Endothelial cell of umbilical vein (primary cell): ENCODE measurements at regions not wholly inside any gene's neighbourhood (a gene's known extent, or its start where the extent isn't known, plus 50 kb on each side); places are given as distances from the start of the nearest gene placed in this dataset.

ENCODE experiments used
- BruUV-seq: library from RNA; stranded (reverse); fragments of 400-500 nt; replicated peaks from 2 replicates; lab custom pipeline; 2021; lab: Mats Ljungman, UMichigan
- CTCF ChIA-PET: fragments of 300-600, 350-600 bp; sonication (Branson Sonifier 250); formaldehyde crosslinking; loops from one replicate; lab custom pipeline; 2021; ENCODE audit warnings: antibody characterized with exemption, inconsistent platforms; lab: Charles Lee
- POLR2A ChIA-PET: fragments of 300-600, 350-600 bp; sonication (Branson Sonifier 250); formaldehyde crosslinking; loops from one replicate; lab custom pipeline; 2021; ENCODE audit warnings: antibody characterized with exemption, inconsistent platforms; lab: Charles Lee
- DNase-seq: peaks from one replicate; pipeline ENCODE4 v3.0.0-alpha.2; 2011; ENCODE audit warnings: low read depth, low spot score
- FAIRE-seq: peaks from 2 replicates; lab custom pipeline; 2011; peaks lifted over from hg19 to GRCh38; lab: Jason Lieb, UNC
- H2AFZ ChIP-seq: 2 replicates; pipeline ENCODE4 v1.6.0; 2012; ENCODE audit warnings: low read depth, low read length, control low read depth, inconsistent platforms
- H3K27ac ChIP-seq: 2 replicates; pipeline ENCODE4 v1.5.1; 2011; ENCODE audit warnings: low read depth, mild to moderate bottlenecking, control low read depth, low read length, moderate library complexity; ENCODE audit not compliant: insufficient read depth
- H3K27me3 ChIP-seq, 2 experiments: 2 replicates each; pipeline versions ENCODE4 v1.6.0 to v1.6.1; 2011; ENCODE audit warnings: low read length in 2 of 2, mixed read lengths in 1 of 2; ENCODE audit not compliant: control insufficient read depth in 2 of 2, insufficient read depth in 2 of 2
- H3K36me3 ChIP-seq, 2 experiments: 2 replicates in 1 of 2; 3 replicates in 1 of 2; pipeline ENCODE4 v1.5.1; 2011; ENCODE audit warnings: low read length in 2 of 2, mild to moderate bottlenecking in 1 of 2, moderate library complexity in 1 of 2; ENCODE audit not compliant: control insufficient read depth in 2 of 2, insufficient read depth in 2 of 2; ENCODE audit errors: extremely low read depth in 1 of 2
- H3K4me1 ChIP-seq: 3 replicates; pipeline ENCODE4 v1.5.1; 2011; ENCODE audit warnings: mild to moderate bottlenecking, low read length; ENCODE audit not compliant: control insufficient read depth, insufficient read depth; ENCODE audit errors: extremely low read depth
- H3K4me2 ChIP-seq: 2 replicates; pipeline ENCODE4 v1.6.1; 2011; ENCODE audit warnings: low read length, control low read depth, mixed read lengths; ENCODE audit not compliant: insufficient read depth
- H3K4me3 ChIP-seq, 3 experiments: fragments of 200-600 bp in 1 of 3; sonication (generic), shearing (Covaris generic) in 1 of 3; replicated peaks in 1 of 3; 2 replicates each; pipeline ENCODE4 v1.5.1; 2011 to 2016; ENCODE audit warnings: control low read depth in 3 of 3, low read length in 3 of 3, mild to moderate bottlenecking in 2 of 3, inconsistent platforms in 1 of 3, low read depth in 1 of 3, moderate library complexity in 1 of 3; ENCODE audit not compliant: insufficient read depth in 1 of 3
- H3K79me2 ChIP-seq: 2 replicates; pipeline ENCODE4 v1.6.0; 2012; ENCODE audit warnings: low read length, inconsistent platforms; ENCODE audit not compliant: control insufficient read depth, insufficient read depth
- H3K9ac ChIP-seq: replicated peaks from 2 replicates; pipeline ENCODE3; 2011; ENCODE audit warnings: low read length, control low read depth; ENCODE audit not compliant: insufficient read depth; ENCODE audit errors: extremely low read depth
- H3K9me1 ChIP-seq: replicated peaks from 3 replicates; pipeline ENCODE4 v1.6.0; 2011; ENCODE audit warnings: mild to moderate bottlenecking, low read length; ENCODE audit not compliant: control insufficient read depth, insufficient read depth; ENCODE audit errors: extremely low read depth
- H3K9me3 ChIP-seq: replicated peaks from 2 replicates; pipeline ENCODE4 v1.5.1; 2012; ENCODE audit warnings: low read length, inconsistent platforms; ENCODE audit not compliant: control insufficient read depth, insufficient read depth
- H4K20me1 ChIP-seq: replicated peaks from 2 replicates; pipeline ENCODE3; 2011; ENCODE audit warnings: mild to moderate bottlenecking, low read length; ENCODE audit not compliant: control insufficient read depth, insufficient read depth; ENCODE audit errors: extremely low read depth
- EZH2 ChIP-seq: IDR thresholded peaks from 2 replicates; pipeline ENCODE4 v1.6.1; 2012; ENCODE audit warnings: borderline replicate concordance, low read depth, mild to moderate bottlenecking, moderate library complexity, low read length, inconsistent platforms; ENCODE audit not compliant: severe bottlenecking
- FOS ChIP-seq: IDR thresholded peaks from 2 replicates; pipeline ENCODE4 v1.6.1; 2011; ENCODE audit warnings: mild to moderate bottlenecking, low read length, moderate library complexity, borderline replicate concordance; ENCODE audit not compliant: insufficient read depth
- GATA2 ChIP-seq: IDR thresholded peaks from 2 replicates; pipeline ENCODE4 v1.7.0; 2011; ENCODE audit warnings: low read depth, mild to moderate bottlenecking, moderate library complexity, mixed read lengths, low read length; ENCODE audit not compliant: insufficient read length, insufficient read depth
- JUN ChIP-seq: IDR thresholded peaks from 2 replicates; pipeline ENCODE4 v1.6.1; 2011; ENCODE audit warnings: borderline replicate concordance, low read depth; ENCODE audit not compliant: insufficient read length, insufficient read depth
- MYC ChIP-seq: IDR thresholded peaks from one replicate; pipeline ENCODE4 v1.6.1; 2011; ENCODE audit warnings: mild to moderate bottlenecking, low read depth, low read length
- POLR2A ChIP-seq: IDR thresholded peaks from 2 replicates; pipeline ENCODE4 v1.6.1; 2012; ENCODE audit warnings: low read depth, mild to moderate bottlenecking, control low read depth, low read length
- POLR2AphosphoS5 ChIP-seq: IDR thresholded peaks from 2 replicates; pipeline ENCODE4 v1.6.1; 2012; ENCODE audit warnings: low read depth, mild to moderate bottlenecking, control low read depth, low read length, moderate library complexity; ENCODE audit not compliant: insufficient read depth
- dilution Hi-C: fragments of 300-500 bp; cut with MboI; formaldehyde crosslinking; loops from one replicate; pipeline ENCODE4 v1.15.0; 2019; ENCODE audit warnings: low sequenced_read_pairs; ENCODE audit not compliant: extremely low pct_ligation_motif_present
- intact Hi-C: fragments of 100-400 bp; cut with micrococcal nuclease; formaldehyde crosslinking; loops from one replicate; pipeline ENCODE4 v1.10.0; 2022
- TF ChIP-seq, protein P1 (sequence below): IDR thresholded peaks from 2 replicates; pipeline ENCODE4 v1.6.1; 2011; ENCODE audit not compliant: insufficient read depth, insufficient read length
- TF ChIP-seq, protein P2 (sequence below), 2 donors: IDR thresholded peaks; 1 replicate in 1 of 2; 2 replicates in 1 of 2; pipeline ENCODE4 v1.5.1; 2011; ENCODE audit warnings: low read length in 2 of 2, mild to moderate bottlenecking in 2 of 2, moderate library complexity in 2 of 2, control low read depth in 1 of 2, inconsistent platforms in 1 of 2, low read depth in 1 of 2; ENCODE audit not compliant: insufficient read depth in 1 of 2; ENCODE audit errors: extremely low read depth in 1 of 2

DNA sequence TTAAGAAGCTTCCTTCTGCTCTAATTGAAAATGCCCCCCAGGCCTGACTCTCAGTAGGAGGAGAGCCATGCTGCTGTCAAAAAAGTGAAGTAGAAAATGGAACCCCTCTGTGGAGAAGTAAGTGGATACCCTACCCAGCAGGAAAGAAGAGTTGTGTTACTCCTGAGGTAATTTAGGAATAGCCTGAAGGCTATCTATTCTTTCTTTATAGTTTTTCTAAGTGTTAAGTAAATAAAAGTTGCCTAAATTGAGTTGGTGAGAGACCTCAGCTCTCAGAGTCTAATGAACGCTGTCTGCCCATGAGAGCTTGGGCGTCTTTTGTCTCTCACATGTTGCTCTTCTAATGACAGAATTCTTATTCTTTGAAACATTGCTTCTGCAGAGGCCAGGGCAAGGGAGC lies 116.2 kb downstream of the NSUN3 start:
- Histone ChIP-seq H3K79me2 (no peaks in the 10 kb centered on the region), H3K4me2 (no peak overlapping the region), H3K36me3 (no peaks in the 10 kb centered on the region), H2AFZ (no peak overlapping the region), H3K4me1 (no peaks in the 10 kb centered on the region), H3K9ac (no peak overlapping the region), H3K27ac (no peak overlapping the region), H3K27me3 (no peaks in the 10 kb centered on the region), H4K20me1 (no peaks in the 10 kb centered on the region), H3K9me3 (no peaks in the 10 kb centered on the region), H3K9me1 (no peaks in the 10 kb centered on the region), H3K4me3 (no peak overlapping the region)
- ChIA-PET POLR2A (no interaction called here), CTCF (no interaction called here)
- BruUV-seq, result no TSS peak
- intact Hi-C loops, result no loop called here
- TF ChIP-seq, protein P1, sequence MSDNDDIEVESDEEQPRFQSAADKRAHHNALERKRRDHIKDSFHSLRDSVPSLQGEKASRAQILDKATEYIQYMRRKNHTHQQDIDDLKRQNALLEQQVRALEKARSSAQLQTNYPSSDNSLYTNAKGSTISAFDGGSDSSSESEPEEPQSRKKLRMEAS, result no peak
- TF ChIP-seq, protein P2, sequence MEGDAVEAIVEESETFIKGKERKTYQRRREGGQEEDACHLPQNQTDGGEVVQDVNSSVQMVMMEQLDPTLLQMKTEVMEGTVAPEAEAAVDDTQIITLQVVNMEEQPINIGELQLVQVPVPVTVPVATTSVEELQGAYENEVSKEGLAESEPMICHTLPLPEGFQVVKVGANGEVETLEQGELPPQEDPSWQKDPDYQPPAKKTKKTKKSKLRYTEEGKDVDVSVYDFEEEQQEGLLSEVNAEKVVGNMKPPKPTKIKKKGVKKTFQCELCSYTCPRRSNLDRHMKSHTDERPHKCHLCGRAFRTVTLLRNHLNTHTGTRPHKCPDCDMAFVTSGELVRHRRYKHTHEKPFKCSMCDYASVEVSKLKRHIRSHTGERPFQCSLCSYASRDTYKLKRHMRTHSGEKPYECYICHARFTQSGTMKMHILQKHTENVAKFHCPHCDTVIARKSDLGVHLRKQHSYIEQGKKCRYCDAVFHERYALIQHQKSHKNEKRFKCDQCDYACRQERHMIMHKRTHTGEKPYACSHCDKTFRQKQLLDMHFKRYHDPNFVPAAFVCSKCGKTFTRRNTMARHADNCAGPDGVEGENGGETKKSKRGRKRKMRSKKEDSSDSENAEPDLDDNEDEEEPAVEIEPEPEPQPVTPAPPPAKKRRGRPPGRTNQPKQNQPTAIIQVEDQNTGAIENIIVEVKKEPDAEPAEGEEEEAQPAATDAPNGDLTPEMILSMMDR (IDR thresholded peaks at IDR 0.05; ENCODE audit: extremely low read depth in 1 of 2, insufficient read depth in 1 of 2, low read depth in 1 of 2, low read length in 2 of 2), result no peak
- no peak for TF ChIP-seq MYC
- no peak for TF ChIP-seq JUN
- TF ChIP-seq GATA2, result no peak
- FAIRE-seq, result no peak
- no peak for DNase-seq
- dilution Hi-C loops, result no loop called here

DNA sequence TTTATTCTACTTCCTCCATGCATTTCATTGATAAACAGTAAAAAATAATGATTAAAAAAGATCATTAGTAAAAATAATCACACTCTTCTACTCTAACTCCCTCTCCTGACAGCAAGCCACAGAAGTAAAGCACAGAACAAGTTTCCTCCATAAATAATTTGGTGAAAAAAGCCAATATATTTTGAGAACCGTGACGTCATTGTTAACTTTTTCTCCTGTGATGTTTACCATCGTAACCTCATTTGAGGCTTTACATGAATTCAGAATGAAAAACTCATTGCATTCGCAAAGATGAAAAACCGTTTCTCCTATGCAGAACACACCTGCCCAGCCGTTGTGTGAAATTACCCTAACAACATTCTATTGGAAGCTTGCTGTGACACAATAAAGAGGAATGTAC lies 120.7 kb downstream of the NSUN3 start:
- CTCF ChIA-PET, result no interaction called here
- Histone ChIP-seq H4K20me1 (no peaks in the 10 kb centered on the region), H3K4me1 (no peaks in the 10 kb centered on the region), H3K79me2 (no peaks in the 10 kb centered on the region), H3K9me1 (no peaks in the 10 kb centered on the region), H3K9me3 (no peaks in the 10 kb centered on the region), H3K4me3 (no peak overlapping the region), H3K27me3 (no peaks in the 10 kb centered on the region), H3K27ac (no peak overlapping the region), H3K9ac (no peak overlapping the region), H3K36me3 (no peaks in the 10 kb centered on the region), H3K4me2 (no peak overlapping the region), H2AFZ (no peak overlapping the region)
- intact Hi-C loops (no loop called here), dilution Hi-C loops (no loop called here)
- DNase-seq, result no peak
- BruUV-seq, result no TSS peak
- TF ChIP-seq, protein P2 (IDR thresholded peaks at IDR 0.05; ENCODE audit: extremely low read depth in 1 of 2, insufficient read depth in 1 of 2, low read depth in 1 of 2, low read length in 2 of 2), result no peak
- TF ChIP-seq FOS (no peak), MYC (no peak), EZH2 (no peak), GATA2 (no peak), POLR2AphosphoS5 (no peak), JUN (no peak), POLR2A (no peak)
- TF ChIP-seq, protein P1, result no peak
- FAIRE-seq, result no peak
- POLR2A ChIA-PET, result no interaction called here
